HEK293T (cell line): ENCODE measurements at regions not wholly inside any gene's neighbourhood (a gene's known extent, or its start where the extent isn't known, plus 50 kb on each side); places are given as distances from the start of the nearest gene placed in this dataset.

Experiments used
- CTBP1 ChIP-seq: fragments of 450-650 bp; IDR thresholded peaks from 2 replicates; pipeline ENCODE4 v1.6.1; 2016; ENCODE audit warnings: borderline replicate concordance
- FOXM1 ChIP-seq: fragments of 450-650 bp; IDR thresholded peaks from 2 replicates; pipeline ENCODE4 v1.6.1; 2017; ENCODE audit warnings: mild to moderate bottlenecking, borderline replicate concordance
- ZNF384 ChIP-seq: fragments of 450-650 bp; IDR thresholded peaks from 2 replicates; pipeline ENCODE4 v1.6.1; 2016
- TF ChIP-seq, protein P1 (sequence below): fragments of 450-650 bp; IDR thresholded peaks from 2 replicates; pipeline ENCODE4 v1.6.1; 2016

GRCh38 chr2:8533923-8534322 lies 147.9 kb upstream of the ID2 start:
- no peak for TF ChIP-seq ZNF384
- TF ChIP-seq, protein P1, sequence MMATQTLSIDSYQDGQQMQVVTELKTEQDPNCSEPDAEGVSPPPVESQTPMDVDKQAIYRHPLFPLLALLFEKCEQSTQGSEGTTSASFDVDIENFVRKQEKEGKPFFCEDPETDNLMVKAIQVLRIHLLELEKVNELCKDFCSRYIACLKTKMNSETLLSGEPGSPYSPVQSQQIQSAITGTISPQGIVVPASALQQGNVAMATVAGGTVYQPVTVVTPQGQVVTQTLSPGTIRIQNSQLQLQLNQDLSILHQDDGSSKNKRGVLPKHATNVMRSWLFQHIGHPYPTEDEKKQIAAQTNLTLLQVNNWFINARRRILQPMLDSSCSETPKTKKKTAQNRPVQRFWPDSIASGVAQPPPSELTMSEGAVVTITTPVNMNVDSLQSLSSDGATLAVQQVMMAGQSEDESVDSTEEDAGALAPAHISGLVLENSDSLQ = no peak
- no peak for TF ChIP-seq CTBP1
- no peak for TF ChIP-seq FOXM1
